GM19035 (cell line): ENCODE measurements at regions not wholly inside any gene's neighbourhood (a gene's known extent, or its start where the extent isn't known, plus 50 kb on each side); places are given as distances from the start of the nearest gene placed in this dataset.

Experiments
- ATAC-seq: cut with Tn5 transposase; IDR thresholded peaks from one replicate; pipeline ENCODE4 v1.9.1; 2021; ENCODE audit not compliant: unreplicated experiment

GRCh38 chr10:106473129-106473685 is 691.3 kb downstream of the SORCS1 start:
- no peak for ATAC-seq

GRCh38 chr10:106467506-106467905 is 697.0 kb downstream of the SORCS1 start:
- no peak for ATAC-seq

GRCh38 chr10:106457522-106457921 is 707.0 kb downstream of the SORCS1 start:
- ATAC-seq = no peak

- no peak for ATAC-seq
Measured at GRCh38 chr10:106454233-106454632, 710.3 kb downstream of the SORCS1 start.

- ATAC-seq = no peak
Measured at GRCh38 chr10:106450966-106451365, 713.5 kb downstream of the SORCS1 start.

- ATAC-seq = no peak
Measured at GRCh38 chr10:106446920-106447319, 717.6 kb downstream of the SORCS1 start.

GRCh38 chr10:106442223-106442622 is 722.3 kb downstream of the SORCS1 start:
- no peak for ATAC-seq

- ATAC-seq = no peak
Measured at GRCh38 chr10:106440767-106441166, 723.7 kb downstream of the SORCS1 start.

GRCh38 chr10:106440355-106440754 is 724.2 kb downstream of the SORCS1 start:
- no peak for ATAC-seq

GRCh38 chr10:106439366-106439765 is 725.1 kb downstream of the SORCS1 start:
- no peak for ATAC-seq

- ATAC-seq = no peak
Measured at GRCh38 chr10:106438386-106438785, 726.1 kb downstream of the SORCS1 start.

- no peak for ATAC-seq
Measured at GRCh38 chr10:106436123-106436715, 728.3 kb downstream of the SORCS1 start.

- no peak for ATAC-seq
Measured at GRCh38 chr10:106435081-106435480, 729.4 kb downstream of the SORCS1 start.

- ATAC-seq = no peak
Measured at GRCh38 chr10:106424981-106425380, 739.5 kb downstream of the SORCS1 start.

GRCh38 chr10:106424054-106424453 is 740.5 kb downstream of the SORCS1 start:
- ATAC-seq = no peak

- no peak for ATAC-seq
Measured at GRCh38 chr10:106410331-106410730, 754.2 kb downstream of the SORCS1 start.

GRCh38 chr10:106405141-106405540 is 759.4 kb downstream of the SORCS1 start:
- ATAC-seq = no peak

GRCh38 chr10:106402458-106402857 is 762.0 kb downstream of the SORCS1 start:
- no peak for ATAC-seq

- ATAC-seq = no peak
Measured at GRCh38 chr10:106401967-106402366, 762.5 kb downstream of the SORCS1 start.

- ATAC-seq = no peak
Measured at GRCh38 chr10:106401161-106401560, 763.3 kb downstream of the SORCS1 start.

- ATAC-seq = no peak
Measured at GRCh38 chr10:106399112-106399511, 765.4 kb downstream of the SORCS1 start.

- ATAC-seq = no peak
Measured at GRCh38 chr10:106396192-106396591, 768.3 kb downstream of the SORCS1 start.
